D721Med (cell line): ENCODE measurements at regions not wholly inside any gene's neighbourhood (a gene's known extent, or its start where the extent isn't known, plus 50 kb on each side); places are given as distances from the start of the nearest gene placed in this dataset.

ENCODE experiments used
- DNase-seq: peaks from one replicate; pipeline ENCODE4 v3.0.0; 2011; ENCODE audit warnings: low spot score; ENCODE audit not compliant: insufficient read length
- FAIRE-seq: peaks from 2 replicates; lab custom pipeline; 2011; peaks lifted over from hg19 to GRCh38; lab: Jason Lieb, UNC
- CTCF ChIP-seq: IDR thresholded peaks from 2 replicates; pipeline ENCODE4 v1.5.1; 2012; ENCODE audit warnings: mild to moderate bottlenecking, control low read depth; ENCODE audit not compliant: insufficient read depth; ENCODE audit errors: missing control alignments

DNA sequence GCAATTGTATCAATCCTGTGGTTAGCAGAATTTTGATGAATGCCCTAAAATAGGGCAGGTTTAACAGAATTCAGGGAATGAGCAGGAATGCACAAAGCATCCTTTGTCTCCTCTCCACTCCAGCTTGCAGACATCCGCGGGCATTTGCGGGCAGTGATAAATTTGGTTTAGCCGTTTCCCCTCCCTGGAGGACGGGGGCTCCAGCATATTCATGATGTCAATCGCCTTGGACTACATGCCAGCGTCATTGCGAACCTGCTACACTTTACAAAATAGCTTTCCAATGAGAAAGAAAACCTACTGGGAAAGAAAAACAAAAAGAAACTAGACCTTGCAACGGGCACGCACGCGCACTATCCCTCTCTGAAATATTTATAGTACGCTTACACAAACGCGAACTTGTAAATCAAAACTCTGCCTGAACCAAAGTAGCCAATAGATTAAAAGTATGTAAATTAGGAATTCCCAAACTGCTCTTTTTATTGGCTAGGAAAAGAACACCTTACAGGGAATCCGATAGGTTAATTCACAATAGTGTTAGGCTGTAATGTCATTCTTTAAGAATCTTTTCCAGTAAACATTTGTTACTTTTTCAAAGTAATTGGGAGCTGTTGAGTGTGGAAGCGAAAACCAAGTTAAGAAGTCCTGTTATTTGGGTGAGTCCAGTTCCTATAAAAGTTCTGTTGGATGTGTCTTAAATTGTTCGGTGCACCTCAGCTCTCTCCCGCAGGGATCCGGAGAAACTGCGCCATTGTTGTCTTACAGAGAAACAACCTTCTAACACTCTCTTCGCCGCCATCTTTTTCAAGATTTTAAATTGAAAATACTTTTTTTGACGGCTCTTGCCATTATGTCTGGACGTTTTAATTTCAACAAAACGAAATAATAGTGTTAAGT is 136.7 kb downstream of the HFE start:
- DNase-seq: no peak
- no peak for TF ChIP-seq CTCF
- FAIRE-seq: no peak

DNA sequence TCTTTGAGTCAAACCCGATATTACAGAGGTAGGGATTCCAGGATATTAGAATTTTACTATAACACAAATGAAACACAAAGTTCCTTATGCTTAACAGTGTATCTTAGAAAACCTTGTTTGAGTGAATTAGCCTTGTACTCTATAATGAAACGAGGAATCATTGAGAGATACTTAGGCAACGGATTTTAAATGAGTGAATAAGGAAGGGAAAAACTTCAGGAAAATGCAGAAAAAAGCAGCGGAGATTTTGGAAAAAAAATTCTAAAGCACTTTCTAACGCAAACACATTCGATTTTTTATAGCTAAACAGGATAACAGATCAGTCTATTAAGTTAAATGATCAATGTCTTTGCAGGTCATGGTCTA is 137.3 kb downstream of the HFE start:
- no peak for FAIRE-seq
- no peak for DNase-seq

GRCh38 chr6:26224940-26225847 is 138.0 kb downstream of the HFE start:
- no peak for TF ChIP-seq CTCF
- DNase-seq (no peak), FAIRE-seq (no peak)

More for the DNA sequence above, 137.3 kb downstream of the HFE start:
- no peak for TF ChIP-seq CTCF

DNA sequence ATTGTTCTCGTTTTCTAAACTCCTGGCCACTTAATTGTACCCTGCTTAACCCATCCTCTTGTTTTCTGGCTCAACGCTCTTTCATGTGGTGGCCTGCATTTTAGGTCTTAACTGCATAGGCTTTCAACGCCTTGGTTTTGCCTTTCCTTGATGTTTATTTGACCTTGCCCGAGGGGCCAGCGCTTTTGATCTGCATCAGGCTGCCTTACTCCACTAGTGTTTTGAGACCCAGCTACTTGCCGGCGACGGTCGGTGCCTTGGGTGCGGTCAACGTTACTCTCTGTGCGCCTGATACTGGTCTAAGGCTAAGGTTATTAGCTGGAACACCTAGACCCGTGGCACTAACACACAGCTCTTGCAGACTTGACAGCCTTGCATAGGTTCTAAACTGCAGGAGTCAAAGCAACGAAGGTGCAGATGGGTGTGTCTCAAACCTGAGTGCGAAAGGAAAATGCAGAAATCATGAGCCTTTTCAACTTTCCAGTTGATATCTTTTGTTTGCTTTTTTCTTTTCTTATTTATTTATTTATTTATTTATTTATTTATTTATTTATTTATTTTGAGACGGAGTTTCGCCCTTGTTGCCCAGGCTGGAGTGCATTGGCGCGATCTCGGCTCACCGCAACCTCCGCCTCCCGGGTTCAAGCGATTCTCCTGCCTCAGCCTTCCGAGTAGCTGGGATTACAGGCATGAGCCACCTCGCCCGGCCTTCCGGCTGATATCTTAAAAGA is 138.8 kb downstream of the HFE start:
- no peak for FAIRE-seq
- no peak for TF ChIP-seq CTCF
- DNase-seq: no peak

- no peak for TF ChIP-seq CTCF
- FAIRE-seq (no peak), DNase-seq (no peak)
These were observed 138.4 kb upstream of the BTN3A2 start for GRCh38 chr6:26226579-26226967.

GRCh38 chr6:26230351-26230750 is 134.6 kb upstream of the BTN3A2 start:
- TF ChIP-seq CTCF: no peak
- DNase-seq (no peak), FAIRE-seq (no peak)
